Putamen (tissue), 1 donor: ENCODE measurements at regions not wholly inside any gene's neighbourhood (a gene's known extent, or its start where the extent isn't known, plus 50 kb on each side); places are given as distances from the start of the nearest gene placed in this dataset.

Source experiments
- DNase-seq: peaks from one replicate; pipeline ENCODE4 v3.0.0-alpha.2; 2016; ENCODE audit warnings: low spot score

GRCh38 chrX:38989076-38989475 lies 187.8 kb downstream of the MID1IP1 start:
- no peak for DNase-seq

- no peak for DNase-seq
Observed at GRCh38 chrX:38991656-38992440, 190.6 kb downstream of the MID1IP1 start.

- no peak for DNase-seq
Observed at GRCh38 chrX:38992441-38993096, 191.3 kb downstream of the MID1IP1 start.

- no peak for DNase-seq
Observed at GRCh38 chrX:38993500-38993899, 192.2 kb downstream of the MID1IP1 start.

- no peak for DNase-seq
Observed at GRCh38 chrX:38999099-38999498, 197.8 kb downstream of the MID1IP1 start.

GRCh38 chrX:38999967-39000745 lies 198.9 kb downstream of the MID1IP1 start:
- no peak for DNase-seq

- DNase-seq = no peak
Observed at GRCh38 chrX:39000802-39001201, 199.5 kb downstream of the MID1IP1 start.

- DNase-seq = no peak
Observed at GRCh38 chrX:39002466-39002865, 201.2 kb downstream of the MID1IP1 start.

GRCh38 chrX:39008549-39008948 lies 207.3 kb downstream of the MID1IP1 start:
- no peak for DNase-seq

- DNase-seq = no peak
Observed at GRCh38 chrX:39011454-39012221, 210.4 kb downstream of the MID1IP1 start.

- no peak for DNase-seq
Observed at GRCh38 chrX:39012621-39013111, 211.4 kb downstream of the MID1IP1 start.

- DNase-seq = no peak
Observed at GRCh38 chrX:39016556-39016955, 215.3 kb downstream of the MID1IP1 start.

GRCh38 chrX:39017077-39017476 lies 215.8 kb downstream of the MID1IP1 start:
- no peak for DNase-seq

- DNase-seq = no peak
Observed at GRCh38 chrX:39017716-39018115, 216.5 kb downstream of the MID1IP1 start.

- no peak for DNase-seq
Observed at GRCh38 chrX:39018541-39018940, 217.3 kb downstream of the MID1IP1 start.

- DNase-seq = no peak
Observed at GRCh38 chrX:39019056-39019455, 217.8 kb downstream of the MID1IP1 start.

GRCh38 chrX:39020051-39020669 lies 218.9 kb downstream of the MID1IP1 start:
- DNase-seq = no peak

GRCh38 chrX:39022106-39022505 lies 220.8 kb downstream of the MID1IP1 start:
- no peak for DNase-seq

GRCh38 chrX:39029221-39029620 lies 228.0 kb downstream of the MID1IP1 start:
- DNase-seq = no peak

- DNase-seq = no peak
Observed at GRCh38 chrX:39030636-39031035, 229.4 kb downstream of the MID1IP1 start.

- DNase-seq = no peak
Observed at GRCh38 chrX:39039890-39040289, 238.6 kb downstream of the MID1IP1 start.
